ENCODE measurements at regions not wholly inside any gene's neighbourhood (a gene's known extent, or its start where the extent isn't known, plus 50 kb on each side); places are given as distances from the start of the nearest gene placed in this dataset.
"Not testable (repeated sequence)": the region's sequence is repeated elsewhere in the genome, so short reads cannot be mapped to it uniquely, and the experiment has no call there.

GRCh38 chr5:157936776-157937501, 78.0 kb upstream of the CLINT1 start:
- not testable (repeated sequence) for TF ChIP-seq CTCF (optimal IDR thresholded peaks at IDR 0.05 in 1 of 3, IDR thresholded peaks at IDR 0.05 in 1 of 3, conservative IDR thresholded peaks at IDR 0.05 in 1 of 3; ENCODE audit: extremely low read depth in 1 of 3, insufficient read depth in 2 of 3, low read length in 3 of 3); EZH2 (IDR thresholded peaks at IDR 0.05; ENCODE audit: low read length)

Measured in keratinocyte (primary cell).